Activated CD4-positive, alpha-beta memory T cell treated with anti-CD3 and anti-CD28 coated beads, Interleukin-2, amount 10 ng/mL, durations not matched to agents 7 days and 5 days (primary cell): ENCODE measurements at regions not wholly inside any gene's neighbourhood (a gene's known extent, or its start where the extent isn't known, plus 50 kb on each side); places are given as distances from the start of the nearest gene placed in this dataset.

Experiments
- CTCF ChIA-PET: fragments of 350-600 bp; sonication (Branson Sonifier 250); formaldehyde crosslinking; loops from one replicate; lab custom pipeline; 2021; ENCODE audit warnings: antibody characterized with exemption, inconsistent platforms; lab: Charles Lee
- POLR2A ChIA-PET: fragments of 350-600 bp; sonication (Branson Sonifier 250); formaldehyde crosslinking; loops from one replicate; lab custom pipeline; 2021; ENCODE audit warnings: antibody characterized with exemption; lab: Charles Lee
- DNase-seq: peaks from one replicate; pipeline ENCODE4 v3.0.0-alpha.2; 2020
- H3K27ac Mint-ChIP-seq: one replicate; pipeline ENCODE4 v1.8.0; 2021; ENCODE audit warnings: mild to moderate bottlenecking, mixed read lengths
- H3K27me3 Mint-ChIP-seq: one replicate; pipeline ENCODE4 v1.8.0; 2021; ENCODE audit warnings: mixed read lengths
- H3K36me3 Mint-ChIP-seq: one replicate; pipeline ENCODE4 v1.8.0; 2021; ENCODE audit warnings: low read depth, mixed read lengths
- H3K4me1 Mint-ChIP-seq: one replicate; pipeline ENCODE4 v1.8.0; 2021; ENCODE audit warnings: mixed read lengths
- H3K4me3 Mint-ChIP-seq: one replicate; pipeline ENCODE4 v1.8.0; 2021; ENCODE audit warnings: mild to moderate bottlenecking, mixed read lengths
- H3K9me3 Mint-ChIP-seq: one replicate; pipeline ENCODE4 v1.8.0; 2021; ENCODE audit warnings: mixed read lengths

GRCh38 chr2:58939388-58939787 is 698.3 kb upstream of the FANCL start:
- CTCF ChIA-PET = no interaction called here
- Mint-ChIP-seq H3K27ac (no peak overlapping the region), H3K4me1 (no peaks in the 10 kb centered on the region), H3K36me3 (no peaks in the 10 kb centered on the region), H3K9me3 (peaks cover 8% of the 10 kb centered on the region), H3K4me3 (no peak overlapping the region), H3K27me3 (no peaks in the 10 kb centered on the region)
- DNase-seq = no peak
- POLR2A ChIA-PET = no interaction called here

- Mint-ChIP-seq H3K4me3 (no peak overlapping the region), H3K27me3 (no peaks in the 10 kb centered on the region), H3K27ac (no peak overlapping the region), H3K36me3 (no peaks in the 10 kb centered on the region), H3K4me1 (no peaks in the 10 kb centered on the region), H3K9me3 (peaks cover 8% of the 10 kb centered on the region)
- ChIA-PET CTCF (no interaction called here), POLR2A (no interaction called here)
- DNase-seq = no peak
These were observed 697.9 kb upstream of the FANCL start for GRCh38 chr2:58938988-58939387.

- POLR2A ChIA-PET = no interaction called here
- H3K27me3 Mint-ChIP-seq = no peaks in the 10 kb centered on the region
- no peaks in the 10 kb centered on the region for H3K9me3 Mint-ChIP-seq
- no peaks in the 10 kb centered on the region for H3K36me3 Mint-ChIP-seq
- no peaks in the 10 kb centered on the region for H3K4me1 Mint-ChIP-seq
- CTCF ChIA-PET = no interaction called here
- H3K4me3 Mint-ChIP-seq = no peak overlapping the region
- DNase-seq = no peak
- H3K27ac Mint-ChIP-seq = no peak overlapping the region
These were observed 691.7 kb upstream of the FANCL start for GRCh38 chr2:58932801-58933200.

- H3K27me3 Mint-ChIP-seq = no peaks in the 10 kb centered on the region
- H3K4me1 Mint-ChIP-seq = no peaks in the 10 kb centered on the region
- H3K36me3 Mint-ChIP-seq = no peaks in the 10 kb centered on the region
- no peak overlapping the region for H3K4me3 Mint-ChIP-seq
- no peak overlapping the region for H3K27ac Mint-ChIP-seq
- H3K9me3 Mint-ChIP-seq = peaks cover 2% of the 10 kb centered on the region
- no peak for DNase-seq
- ChIA-PET CTCF (no interaction called here), POLR2A (no interaction called here)
These were observed 689.4 kb upstream of the FANCL start for GRCh38 chr2:58930537-58930936.

- CTCF ChIA-PET = no interaction called here
- Mint-ChIP-seq H3K4me1 (no peaks in the 10 kb centered on the region), H3K9me3 (peaks cover 2% of the 10 kb centered on the region), H3K27me3 (no peaks in the 10 kb centered on the region), H3K4me3 (no peak overlapping the region), H3K36me3 (no peaks in the 10 kb centered on the region), H3K27ac (no peak overlapping the region)
- POLR2A ChIA-PET = no interaction called here
- no peak for DNase-seq
These were observed 687.8 kb upstream of the FANCL start for GRCh38 chr2:58928973-58929372.

- no peaks in the 10 kb centered on the region for H3K4me1 Mint-ChIP-seq
- H3K4me3 Mint-ChIP-seq = no peak overlapping the region
- peaks cover 2% of the 10 kb centered on the region for H3K9me3 Mint-ChIP-seq
- ChIA-PET POLR2A (no interaction called here), CTCF (no interaction called here)
- H3K27me3 Mint-ChIP-seq = no peaks in the 10 kb centered on the region
- H3K27ac Mint-ChIP-seq = no peak overlapping the region
- no peak for DNase-seq
- no peaks in the 10 kb centered on the region for H3K36me3 Mint-ChIP-seq
These were observed 687.3 kb upstream of the FANCL start for GRCh38 chr2:58928391-58928790.

GRCh38 chr2:58926112-58926511 is 685.0 kb upstream of the FANCL start:
- POLR2A ChIA-PET = no interaction called here
- Mint-ChIP-seq H3K9me3 (peaks cover 2% of the 10 kb centered on the region), H3K4me1 (no peaks in the 10 kb centered on the region), H3K4me3 (no peak overlapping the region), H3K27ac (no peak overlapping the region), H3K36me3 (no peaks in the 10 kb centered on the region), H3K27me3 (no peaks in the 10 kb centered on the region)
- no peak for DNase-seq
- CTCF ChIA-PET = no interaction called here

- Mint-ChIP-seq H3K4me1 (no peaks in the 10 kb centered on the region), H3K9me3 (peaks cover 2% of the 10 kb centered on the region), H3K27ac (no peak overlapping the region), H3K36me3 (no peaks in the 10 kb centered on the region), H3K27me3 (no peaks in the 10 kb centered on the region), H3K4me3 (no peak overlapping the region)
- CTCF ChIA-PET = no interaction called here
- POLR2A ChIA-PET = no interaction called here
- DNase-seq = no peak
These were observed 684.6 kb upstream of the FANCL start for GRCh38 chr2:58925676-58926081.

GRCh38 chr2:58923869-58924268 is 682.7 kb upstream of the FANCL start:
- POLR2A ChIA-PET = no interaction called here
- H3K9me3 Mint-ChIP-seq = peaks cover 2% of the 10 kb centered on the region
- H3K36me3 Mint-ChIP-seq = no peaks in the 10 kb centered on the region
- no peaks in the 10 kb centered on the region for H3K4me1 Mint-ChIP-seq
- no peaks in the 10 kb centered on the region for H3K27me3 Mint-ChIP-seq
- H3K27ac Mint-ChIP-seq = no peak overlapping the region
- CTCF ChIA-PET = no interaction called here
- no peak overlapping the region for H3K4me3 Mint-ChIP-seq
- DNase-seq = no peak

- Mint-ChIP-seq H3K9me3 (peaks cover 2% of the 10 kb centered on the region), H3K4me3 (no peak overlapping the region), H3K27ac (no peak overlapping the region), H3K36me3 (no peaks in the 10 kb centered on the region), H3K27me3 (no peaks in the 10 kb centered on the region), H3K4me1 (no peaks in the 10 kb centered on the region)
- ChIA-PET POLR2A (no interaction called here), CTCF (no interaction called here)
- DNase-seq = no peak
These were observed 681.1 kb upstream of the FANCL start for GRCh38 chr2:58922245-58922644.

- H3K4me3 Mint-ChIP-seq = no peak overlapping the region
- ChIA-PET CTCF (no interaction called here), POLR2A (no interaction called here)
- H3K9me3 Mint-ChIP-seq = peaks cover 1% of the 10 kb centered on the region
- no peaks in the 10 kb centered on the region for H3K36me3 Mint-ChIP-seq
- H3K27ac Mint-ChIP-seq = no peak overlapping the region
- no peaks in the 10 kb centered on the region for H3K4me1 Mint-ChIP-seq
- no peak for DNase-seq
- no peaks in the 10 kb centered on the region for H3K27me3 Mint-ChIP-seq
These were observed 680.6 kb upstream of the FANCL start for GRCh38 chr2:58921676-58922075.

- DNase-seq = no peak
- ChIA-PET POLR2A (no interaction called here), CTCF (no interaction called here)
- Mint-ChIP-seq H3K36me3 (no peaks in the 10 kb centered on the region), H3K4me3 (no peak overlapping the region), H3K27me3 (no peaks in the 10 kb centered on the region), H3K4me1 (no peaks in the 10 kb centered on the region), H3K27ac (no peak overlapping the region), H3K9me3 (no peaks in the 10 kb centered on the region)
These were observed 678.9 kb upstream of the FANCL start for GRCh38 chr2:58920001-58920400.

GRCh38 chr2:58919316-58919715 is 678.2 kb upstream of the FANCL start:
- H3K36me3 Mint-ChIP-seq = no peaks in the 10 kb centered on the region
- H3K4me3 Mint-ChIP-seq = no peak overlapping the region
- no peak for DNase-seq
- H3K9me3 Mint-ChIP-seq = no peaks in the 10 kb centered on the region
- no peak overlapping the region for H3K27ac Mint-ChIP-seq
- CTCF ChIA-PET = no interaction called here
- H3K27me3 Mint-ChIP-seq = no peaks in the 10 kb centered on the region
- no peaks in the 10 kb centered on the region for H3K4me1 Mint-ChIP-seq
- POLR2A ChIA-PET = no interaction called here

- POLR2A ChIA-PET = no interaction called here
- H3K4me3 Mint-ChIP-seq = no peak overlapping the region
- CTCF ChIA-PET = no interaction called here
- no peaks in the 10 kb centered on the region for H3K4me1 Mint-ChIP-seq
- no peaks in the 10 kb centered on the region for H3K36me3 Mint-ChIP-seq
- H3K9me3 Mint-ChIP-seq = no peaks in the 10 kb centered on the region
- DNase-seq = no peak
- no peaks in the 10 kb centered on the region for H3K27me3 Mint-ChIP-seq
- H3K27ac Mint-ChIP-seq = no peak overlapping the region
These were observed 677.0 kb upstream of the FANCL start for GRCh38 chr2:58918141-58918540.

GRCh38 chr2:58917596-58917995 is 676.5 kb upstream of the FANCL start:
- H3K9me3 Mint-ChIP-seq = no peaks in the 10 kb centered on the region
- no peaks in the 10 kb centered on the region for H3K36me3 Mint-ChIP-seq
- ChIA-PET POLR2A (no interaction called here), CTCF (no interaction called here)
- H3K27me3 Mint-ChIP-seq = no peaks in the 10 kb centered on the region
- no peaks in the 10 kb centered on the region for H3K4me1 Mint-ChIP-seq
- H3K27ac Mint-ChIP-seq = no peak overlapping the region
- no peak for DNase-seq
- H3K4me3 Mint-ChIP-seq = no peak overlapping the region
